H1 (cell line): ENCODE measurements at regions not wholly inside any gene's neighbourhood (a gene's known extent, or its start where the extent isn't known, plus 50 kb on each side); places are given as distances from the start of the nearest gene placed in this dataset.

ENCODE experiments used
- CTCF ChIA-PET: fragments of 300-600 bp; sonication (Branson Sonifier 250); formaldehyde crosslinking; loops from one replicate; lab custom pipeline; 2021; ENCODE audit not compliant: partially characterized antibody; lab: Charles Lee
- POLR2A ChIA-PET: fragments of 300-600 bp; sonication (Branson Sonifier 250); formaldehyde crosslinking; loops from one replicate; lab custom pipeline; 2021; ENCODE audit warnings: inconsistent platforms; ENCODE audit not compliant: partially characterized antibody; lab: Charles Lee
- DNase-seq, 2 experiments: peaks; one replicate each; pipeline versions ENCODE4 v3.0.0 to v3.0.0-alpha.2; 2010 to 2022; ENCODE audit warnings: low spot score in 2 of 2, low read depth in 1 of 2, mixed read lengths in 1 of 2
- FAIRE-seq: peaks from 2 replicates; lab custom pipeline; 2011; peaks lifted over from hg19 to GRCh38; lab: Jason Lieb, UNC
- H2AFZ ChIP-seq: 2 replicates; pipeline ENCODE4 v1.8.1; 2012; ENCODE audit warnings: low read length, inconsistent platforms
- H2AK5ac ChIP-seq: 2 replicates; pipeline ENCODE4 v1.6.1; 2013; ENCODE audit warnings: low read depth, low read length
- H2BK120ac ChIP-seq: replicated peaks from 2 replicates; pipeline ENCODE3; 2013; ENCODE audit warnings: low read depth, low read length, inconsistent platforms
- H2BK12ac ChIP-seq: 2 replicates; pipeline ENCODE4 v1.6.1; 2013; ENCODE audit warnings: low read depth, low read length
- H2BK15ac ChIP-seq: 2 replicates; pipeline ENCODE4 v1.6.1; 2013; ENCODE audit warnings: low read length
- H2BK20ac ChIP-seq: 2 replicates; pipeline ENCODE4 v1.6.1; 2013; ENCODE audit warnings: low read length
- H2BK5ac ChIP-seq: 2 replicates; pipeline ENCODE4 v1.6.1; 2013; ENCODE audit warnings: low read depth, low read length
- H3K14ac ChIP-seq: 2 replicates; pipeline ENCODE4 v1.6.1; 2013; ENCODE audit warnings: inconsistent platforms; ENCODE audit not compliant: insufficient read length
- H3K18ac ChIP-seq: 2 replicates; pipeline ENCODE4 v1.6.1; 2013; ENCODE audit warnings: low read length; ENCODE audit errors: extremely low read depth
- H3K23ac ChIP-seq: 2 replicates; pipeline ENCODE4 v1.6.1; 2013; ENCODE audit warnings: inconsistent platforms; ENCODE audit not compliant: insufficient read length
- H3K23me2 ChIP-seq: 2 replicates; pipeline ENCODE4 v1.6.1; 2013; ENCODE audit warnings: low read depth, low read length
- H3K27ac ChIP-seq: 2 replicates; pipeline ENCODE4 v1.6.1; 2011; ENCODE audit warnings: low read depth, low read length, inconsistent platforms
- H3K27me3 ChIP-seq, 4 experiments: replicated peaks in 1 of 4; 1 replicate in 1 of 4; 2 replicates in 3 of 4; pipeline versions ENCODE4 v1.6.1 to v1.8.1; 2011 to 2013; ENCODE audit warnings: low read length in 3 of 4, mild to moderate bottlenecking in 3 of 4, inconsistent platforms in 2 of 4, mixed read lengths in 2 of 4, moderate library complexity in 1 of 4; ENCODE audit not compliant: control insufficient read depth in 3 of 4, insufficient read depth in 3 of 4; ENCODE audit errors: extremely low read depth in 1 of 4
- H3K36me3 ChIP-seq, 4 experiments: 2 replicates each; pipeline versions ENCODE4 v1.6.1 to v1.8.1; 2011 to 2013; ENCODE audit warnings: mild to moderate bottlenecking in 4 of 4, low read length in 3 of 4, moderate library complexity in 2 of 4, control low read depth in 1 of 4, inconsistent platforms in 1 of 4; ENCODE audit not compliant: insufficient read depth in 4 of 4, control insufficient read depth in 2 of 4
- H3K4ac ChIP-seq: replicated peaks from 2 replicates; pipeline ENCODE3; 2013; ENCODE audit warnings: low read length, low read depth, mixed read lengths, inconsistent platforms; ENCODE audit not compliant: insufficient read length
- H3K4me1 ChIP-seq, 4 experiments: replicated peaks in 1 of 4; 1 replicate in 1 of 4; 2 replicates in 3 of 4; pipeline versions ENCODE4 v1.6.1 to v1.8.1; 2011 to 2013; ENCODE audit warnings: low read length in 3 of 4, inconsistent platforms in 2 of 4, mixed read lengths in 1 of 4; ENCODE audit not compliant: insufficient read depth in 4 of 4, control insufficient read depth in 3 of 4
- H3K4me2 ChIP-seq, 2 experiments: 2 replicates each; pipeline versions ENCODE4 v1.6.1 to v1.8.1; 2011 to 2013; ENCODE audit warnings: low read depth in 2 of 2, low read length in 2 of 2, control low read depth in 1 of 2, inconsistent platforms in 1 of 2, mild to moderate bottlenecking in 1 of 2; ENCODE audit not compliant: insufficient read depth in 1 of 2
- H3K4me3 ChIP-seq, 4 experiments: fragments of 200-600, 300-600 bp in 1 of 4; sonication (generic), shearing (Covaris generic), sonication (Bioruptor Twin) in 1 of 4; 2 replicates each; pipeline versions ENCODE4 v1.5.1 to v1.8.1; 2011 to 2016; ENCODE audit warnings: low read length in 4 of 4, low read depth in 3 of 4, control low read depth in 2 of 4, inconsistent platforms in 2 of 4, mild to moderate bottlenecking in 2 of 4, mixed read lengths in 1 of 4, moderate library complexity in 1 of 4; ENCODE audit not compliant: insufficient read depth in 2 of 4; ENCODE audit errors: extremely low read depth in 1 of 4
- H3K56ac ChIP-seq: replicated peaks from 2 replicates; pipeline ENCODE3; 2013; ENCODE audit warnings: low read depth, mild to moderate bottlenecking, mixed read lengths, low read length, inconsistent platforms; ENCODE audit not compliant: insufficient read length
- H3K79me1 ChIP-seq: 2 replicates; pipeline ENCODE4 v1.6.1; 2013; ENCODE audit warnings: low read depth, low read length, control low read depth
- H3K79me2 ChIP-seq, 2 experiments: 2 replicates each; pipeline versions ENCODE4 v1.6.1 to v1.8.1; 2012 to 2013; ENCODE audit warnings: low read length in 2 of 2, mild to moderate bottlenecking in 2 of 2, inconsistent platforms in 1 of 2; ENCODE audit not compliant: insufficient read depth in 2 of 2, control insufficient read depth in 1 of 2
- H3K9ac ChIP-seq, 4 experiments: replicated peaks in 1 of 4; 1 replicate in 1 of 4; 2 replicates in 3 of 4; pipeline versions ENCODE4 v1.6.1 to v1.8.1; 2011 to 2013; ENCODE audit warnings: low read depth in 3 of 4, low read length in 3 of 4, control low read depth in 2 of 4, mild to moderate bottlenecking in 2 of 4, moderate library complexity in 2 of 4, inconsistent platforms in 1 of 4; ENCODE audit errors: extremely low read depth in 1 of 4
- H3K9me3 ChIP-seq, 2 experiments: 2 replicates each; pipeline versions ENCODE4 v1.6.1 to v1.8.1; 2012 to 2013; ENCODE audit warnings: mild to moderate bottlenecking in 2 of 2, moderate library complexity in 2 of 2, control low read depth in 1 of 2, inconsistent platforms in 1 of 2, low read depth in 1 of 2, low read length in 1 of 2, mixed read lengths in 1 of 2; ENCODE audit not compliant: insufficient read depth in 2 of 2
- H4K20me1 ChIP-seq, 2 experiments: replicated peaks in 1 of 2; 2 replicates each; pipeline versions ENCODE3 to v1.8.1; 2011 to 2013; ENCODE audit warnings: inconsistent platforms in 2 of 2, low read length in 2 of 2, mild to moderate bottlenecking in 1 of 2; ENCODE audit not compliant: insufficient read depth in 2 of 2, control insufficient read depth in 1 of 2
- H4K5ac ChIP-seq: 2 replicates; pipeline ENCODE4 v1.6.1; 2013; ENCODE audit warnings: low read length, low read depth, mixed read lengths, inconsistent platforms; ENCODE audit not compliant: insufficient read length
- H4K8ac ChIP-seq: 2 replicates; pipeline ENCODE4 v1.8.0; 2013; ENCODE audit warnings: mild to moderate bottlenecking, moderate library complexity, low read length, inconsistent platforms; ENCODE audit not compliant: insufficient read depth; ENCODE audit errors: extremely low read depth
- H4K91ac ChIP-seq: replicated peaks from 2 replicates; pipeline ENCODE3; 2013; ENCODE audit warnings: low read length, mixed read lengths, inconsistent platforms; ENCODE audit not compliant: insufficient read length
- BACH1 ChIP-seq: IDR thresholded peaks from 2 replicates; pipeline ENCODE4 v1.6.1; 2012; ENCODE audit warnings: low read length, improper control_type of control experiment
- BCL11A ChIP-seq, 2 experiments: IDR thresholded peaks; one replicate each; pipeline ENCODE4 v1.6.1; 2011; ENCODE audit warnings: low read depth in 2 of 2, low read length in 2 of 2, mild to moderate bottlenecking in 2 of 2
- CEBPB ChIP-seq: IDR thresholded peaks from 2 replicates; pipeline ENCODE4 v1.6.1; 2012; ENCODE audit warnings: low read depth, low read length
- YY1 ChIP-seq: IDR thresholded peaks from 2 replicates; pipeline ENCODE4 v1.6.1; 2011; ENCODE audit warnings: low read depth, mild to moderate bottlenecking, low read length

GRCh38 chr3:69462826-69463100, 76.9 kb upstream of the FRMD4B start:
- no peaks in the 10 kb centered on the region for H3K9me3 ChIP-seq
- POLR2A ChIA-PET, result no interaction called here
- H4K5ac ChIP-seq, result no peak overlapping the region
- TF ChIP-seq CEBPB (no peak), BACH1 (no peak), BCL11A (IDR thresholded peaks at IDR 0.05; ENCODE audit: low read depth in 2 of 2, low read length in 2 of 2) (no peak), YY1 (no peak)
- TF ChIP-seq, all 59 proteins: peak for 0
- Histone ChIP-seq H3K27ac (no peak overlapping the region), H4K91ac (no peak overlapping the region), H3K56ac (no peak overlapping the region), H3K79me1 (no peaks in the 10 kb centered on the region), H3K4me1 (no peaks in the 10 kb centered on the region), H3K9ac (no peak overlapping the region), H3K23ac (no peak overlapping the region), H3K18ac (no peak overlapping the region), H2BK20ac (no peak overlapping the region), H2AFZ (no peak overlapping the region), H4K20me1 (no peaks in the 10 kb centered on the region), H2BK120ac (no peak overlapping the region), H3K27me3 (no peaks in the 10 kb centered on the region), H3K4ac (no peak overlapping the region), H3K79me2 (no peaks in the 10 kb centered on the region), H2BK12ac (no peak overlapping the region), H3K4me2 (no peak overlapping the region), H2AK5ac (no peak overlapping the region), H2BK15ac (no peak overlapping the region), H3K14ac (no peak overlapping the region), H3K36me3 (no peaks in the 10 kb centered on the region), H2BK5ac (no peak overlapping the region), H4K8ac (no peak overlapping the region), H3K4me3 (no peak overlapping the region), H3K23me2 (no peaks in the 10 kb centered on the region)
- no peak for DNase-seq
- no peak for FAIRE-seq
- CTCF ChIA-PET, result interaction anchor here (1.2 to 3.8 kb wide), 2 partner anchors 11 to 52 kb away, joined by 3 to 20 read pairs; no protein-coding TSS in a partner anchor
